Panc1 (cell line): ENCODE measurements at regions not wholly inside any gene's neighbourhood (a gene's known extent, or its start where the extent isn't known, plus 50 kb on each side); places are given as distances from the start of the nearest gene placed in this dataset.

Source experiments
- ATAC-seq: fragments of 200-7000 bp; cut with Tn5 transposase; 2 replicates; pipeline ENCODE4 v1.9.1; 2020; ENCODE audit warnings: mild to moderate bottlenecking, moderate library complexity
- BruUV-seq: library from RNA; stranded (reverse); fragments of 400-500 nt; replicated peaks from 2 replicates; lab custom pipeline; 2021; lab: Mats Ljungman, UMichigan
- CTCF ChIA-PET: fragments of 300-600 bp; sonication (Branson Sonifier 250); formaldehyde crosslinking; loops from one replicate; lab custom pipeline; 2022; ENCODE audit warnings: antibody characterized with exemption; lab: Charles Lee
- POLR2A ChIA-PET: fragments of 300-600 bp; sonication (Branson Sonifier 250); formaldehyde crosslinking; loops from one replicate; lab custom pipeline; 2022; ENCODE audit warnings: antibody characterized with exemption; lab: Charles Lee
- DNase-seq: peaks from one replicate; pipeline ENCODE4 v3.0.0-alpha.2; 2010; ENCODE audit warnings: low read depth, low spot score
- H3K27ac ChIP-seq: 2 replicates; pipeline ENCODE4 v1.5.1; 2011; ENCODE audit warnings: mild to moderate bottlenecking, low read length, inconsistent platforms
- H3K27me3 ChIP-seq: fragments of 200-500 bp; sonication (Bioruptor generic); 2 replicates; pipeline ENCODE4 v1.6.0; 2014; ENCODE audit warnings: low read length, inconsistent platforms; ENCODE audit not compliant: control insufficient read depth, insufficient read depth
- H3K36me3 ChIP-seq: fragments of 200-500 bp; sonication (Bioruptor generic); 2 replicates; pipeline ENCODE4 v1.5.1; 2014; ENCODE audit warnings: inconsistent platforms, mild to moderate bottlenecking, low read length, moderate library complexity; ENCODE audit not compliant: control insufficient read depth, insufficient read depth
- H3K4me1 ChIP-seq: 2 replicates; pipeline ENCODE4 v1.5.1; 2011; ENCODE audit warnings: inconsistent platforms, mild to moderate bottlenecking, low read length, moderate library complexity; ENCODE audit not compliant: control insufficient read depth, insufficient read depth
- H3K4me3 ChIP-seq, 2 experiments: 2 replicates each; pipeline ENCODE4 v1.5.1; 2011 to 2012; ENCODE audit warnings: low read depth in 2 of 2, low read length in 2 of 2, mild to moderate bottlenecking in 2 of 2, inconsistent platforms in 1 of 2, moderate library complexity in 1 of 2
- H3K9me3 ChIP-seq: fragments of 200-500 bp; sonication (Bioruptor generic); 2 replicates; pipeline ENCODE4 v1.5.1; 2014; ENCODE audit warnings: low read depth, mild to moderate bottlenecking, inconsistent platforms, low read length, moderate library complexity; ENCODE audit not compliant: control insufficient read depth, insufficient read depth
- CTCF ChIP-seq: fragments of 450-650 bp; IDR thresholded peaks from 2 replicates; pipeline ENCODE4 v1.5.1; 2017; ENCODE audit warnings: mild to moderate bottlenecking
- POLR2AphosphoS5 ChIP-seq: IDR thresholded peaks from 2 replicates; pipeline ENCODE4 v1.6.1; 2012; ENCODE audit warnings: mild to moderate bottlenecking, low read depth, low read length, moderate library complexity
- REST ChIP-seq, 2 experiments: IDR thresholded peaks; 2 replicates each; pipeline ENCODE4 v1.6.1; 2011 to 2012; ENCODE audit warnings: low read depth in 2 of 2, control low read depth in 1 of 2, low read length in 1 of 2, mild to moderate bottlenecking in 1 of 2, moderate library complexity in 1 of 2; ENCODE audit not compliant: insufficient read depth in 1 of 2
- SIN3A ChIP-seq: IDR thresholded peaks from 2 replicates; pipeline ENCODE4 v1.6.1; 2012; ENCODE audit warnings: low read depth, mild to moderate bottlenecking, low read length, moderate library complexity, borderline replicate concordance; ENCODE audit not compliant: insufficient read depth
- TCF7L2 ChIP-seq: IDR thresholded peaks from 2 replicates; pipeline ENCODE4 v1.6.1; 2011; ENCODE audit warnings: mild to moderate bottlenecking, low read depth, low read length, inconsistent platforms
- in situ Hi-C: cut with HindIII; loops from 2 replicates; pipeline ENCODE4 v1.10.0; 2016; ENCODE audit warnings: low sequenced_read_pairs, low pct_unique_long_range_greater_than_20kb
- intact Hi-C: fragments of 100-400 bp; cut with micrococcal nuclease; formaldehyde crosslinking; loops from one replicate; pipeline ENCODE4 v1.10.0; 2022; ENCODE audit not compliant: unreplicated experiment

- in situ Hi-C loops: no loop called here
- CTCF ChIA-PET: no interaction called here
- BruUV-seq: no TSS peak
Observed at GRCh38 chr17:33676444-33676843, 383.3 kb upstream of the ASIC2 start.

GRCh38 chr17:33679595-33679994, 386.5 kb upstream of the ASIC2 start:
- in situ Hi-C loops (no loop called here), intact Hi-C loops (no loop called here)
- Histone ChIP-seq H3K4me1 (no peaks in the 10 kb centered on the region), H3K36me3 (no peaks in the 10 kb centered on the region), H3K27ac (no peak overlapping the region), H3K27me3 (no peaks in the 10 kb centered on the region), H3K4me3 (no peak overlapping the region), H3K9me3 (no peaks in the 10 kb centered on the region)
- BruUV-seq: no TSS peak
- DNase-seq: no peak
- CTCF ChIA-PET: no interaction called here
- TF ChIP-seq TCF7L2 (no peak), POLR2AphosphoS5 (no peak), CTCF (no peak), SIN3A (no peak), REST (IDR thresholded peaks at IDR 0.05; ENCODE audit: insufficient read depth in 1 of 2, low read depth in 2 of 2, low read length in 1 of 2) (no peak)
- ATAC-seq: no peak
- POLR2A ChIA-PET: no interaction called here

More at GRCh38 chr17:33676444-33676843, 383.3 kb upstream of the ASIC2 start:
- DNase-seq (no peak), ATAC-seq (no peak)
- POLR2A ChIA-PET: no interaction called here
- intact Hi-C loops: no loop called here
- Histone ChIP-seq H3K4me3 (no peak overlapping the region), H3K27ac (no peak overlapping the region), H3K4me1 (no peaks in the 10 kb centered on the region), H3K36me3 (no peaks in the 10 kb centered on the region), H3K9me3 (no peaks in the 10 kb centered on the region), H3K27me3 (no peaks in the 10 kb centered on the region)
- no peak for TF ChIP-seq TCF7L2
- no peak for TF ChIP-seq POLR2AphosphoS5
- no peak for TF ChIP-seq CTCF
- no peak for TF ChIP-seq SIN3A
- TF ChIP-seq REST (IDR thresholded peaks at IDR 0.05; ENCODE audit: insufficient read depth in 1 of 2, low read depth in 2 of 2, low read length in 1 of 2): no peak
